GM19372 (cell line): ENCODE measurements at regions not wholly inside any gene's neighbourhood (a gene's known extent, or its start where the extent isn't known, plus 50 kb on each side); places are given as distances from the start of the nearest gene placed in this dataset.
"Not testable (repeated sequence)": the region's sequence is repeated elsewhere in the genome, so short reads cannot be mapped to it uniquely, and the experiment has no call there.

Source experiments
- ATAC-seq: cut with Tn5 transposase; IDR thresholded peaks from one replicate; pipeline ENCODE4 v1.9.1; 2021; ENCODE audit warnings: mild to moderate bottlenecking, low read depth, moderate library complexity; ENCODE audit not compliant: unreplicated experiment

DNA sequence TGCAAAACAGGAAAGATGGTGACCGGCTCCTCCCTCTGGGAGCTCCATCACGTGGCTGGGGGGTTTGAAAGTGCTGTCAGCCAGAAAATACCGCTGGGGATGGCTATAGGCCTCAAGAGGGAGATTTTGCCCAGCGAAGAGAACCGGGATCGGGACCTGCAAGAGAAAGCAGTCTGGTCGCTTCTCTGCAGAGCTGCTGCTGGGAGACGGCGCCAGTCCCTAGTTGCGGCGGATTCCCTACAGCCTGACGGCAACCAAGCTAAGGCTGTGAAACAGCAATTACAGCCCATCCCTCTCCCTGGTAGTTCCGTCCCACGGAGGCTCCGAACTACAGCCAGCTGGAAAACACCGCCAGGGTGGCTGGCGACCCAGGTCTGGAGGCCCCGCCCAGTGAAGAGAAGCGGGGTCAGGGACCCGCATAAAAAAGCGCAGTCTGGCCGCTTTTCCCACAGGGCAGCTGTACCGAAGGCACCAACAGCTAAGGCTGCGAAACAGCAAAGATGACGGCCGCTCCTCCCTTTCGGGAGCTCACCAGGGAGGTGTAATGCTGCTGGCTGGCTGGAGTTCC is 238.1 kb upstream of the IRAK1BP1 start:
- ATAC-seq: no peak

- ATAC-seq: no peak
Observed at GRCh38 chr6:78629836-78630235, 237.5 kb upstream of the IRAK1BP1 start.

DNA sequence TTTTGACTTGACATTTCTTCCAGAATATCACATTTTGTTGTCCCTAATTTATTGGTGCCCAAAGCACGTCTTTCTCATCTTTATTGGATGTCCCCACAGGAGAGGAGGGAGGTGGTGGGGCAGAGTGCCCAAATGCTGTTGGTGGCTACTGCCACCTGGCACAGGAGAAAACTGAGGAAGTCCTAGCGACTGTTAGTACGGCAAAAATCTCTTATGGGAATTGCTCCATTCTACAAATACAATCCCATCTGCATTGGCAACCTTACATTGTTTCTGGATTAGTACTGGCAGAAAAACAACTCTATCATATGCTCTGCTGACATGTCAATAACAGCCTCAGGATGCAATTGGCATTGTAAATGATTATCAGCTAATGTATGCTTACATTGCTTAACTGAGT is 235.4 kb upstream of the IRAK1BP1 start:
- ATAC-seq: no peak

- ATAC-seq: no peak
Observed at GRCh38 chr6:78639111-78640110, 227.9 kb upstream of the IRAK1BP1 start.

- ATAC-seq: not testable (repeated sequence)
Observed at GRCh38 chr6:78643976-78644375, 223.4 kb upstream of the IRAK1BP1 start.

DNA sequence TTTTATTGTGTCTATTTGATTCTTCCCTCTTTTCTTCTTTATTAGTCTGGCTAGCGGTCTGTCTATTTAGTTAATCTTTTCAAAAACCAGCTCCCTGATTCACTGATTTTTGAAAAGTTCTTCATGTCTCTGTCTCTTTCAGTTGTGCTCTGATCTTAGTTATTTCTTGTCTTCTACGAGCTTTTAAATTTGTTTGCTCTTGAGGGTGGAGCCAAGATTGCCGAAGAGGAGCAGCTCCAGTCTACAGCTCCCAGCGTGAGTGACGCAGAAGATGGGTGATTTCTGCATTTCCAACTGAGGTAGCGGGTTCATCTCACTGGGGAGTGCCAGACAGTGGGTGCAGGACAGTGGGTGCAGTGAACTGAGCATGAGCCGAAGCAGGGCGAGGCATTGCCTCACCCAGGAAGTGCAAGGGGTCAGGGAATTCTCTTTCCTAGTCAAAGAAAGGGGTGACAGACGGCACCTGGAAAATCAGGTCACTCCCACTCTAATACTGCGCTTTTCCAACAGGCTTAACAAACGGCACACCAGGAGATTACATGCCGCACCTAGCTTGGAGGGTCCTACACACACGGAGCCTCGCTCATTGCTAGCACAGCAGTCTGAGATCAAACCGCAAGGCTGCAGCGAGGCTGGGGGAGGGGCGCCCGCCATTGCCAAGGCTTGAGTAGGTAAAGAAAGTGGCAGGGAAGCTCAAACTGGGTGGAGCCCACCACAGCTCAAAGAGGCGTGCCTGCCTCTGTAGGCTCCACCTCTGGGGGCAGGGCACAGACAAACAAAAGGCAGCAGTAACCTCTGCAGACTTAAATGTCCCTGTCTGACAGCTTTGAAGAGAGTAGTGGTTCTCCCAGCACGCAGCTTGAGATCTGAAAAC is 220.6 kb upstream of the IRAK1BP1 start:
- ATAC-seq: not testable (repeated sequence)

DNA sequence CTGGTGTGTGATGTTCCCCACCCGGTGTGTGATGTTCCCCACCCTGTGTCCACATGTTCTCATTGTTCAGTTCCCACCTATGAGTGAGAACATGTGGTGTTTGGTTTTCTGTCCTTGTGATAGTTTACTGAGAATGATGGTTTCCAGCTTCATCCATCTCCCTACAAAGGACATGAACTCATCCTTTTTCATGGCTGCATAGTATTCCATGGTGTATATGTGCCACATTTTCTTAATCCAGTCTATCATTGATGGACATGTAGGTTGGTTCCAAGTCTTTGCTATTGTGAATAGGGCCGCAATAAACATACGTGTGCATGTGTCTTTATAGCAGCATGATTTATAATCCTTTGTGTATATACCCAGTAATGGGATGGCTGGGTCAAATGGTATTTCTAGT is 201.5 kb upstream of the IRAK1BP1 start:
- ATAC-seq: not testable (repeated sequence)

DNA sequence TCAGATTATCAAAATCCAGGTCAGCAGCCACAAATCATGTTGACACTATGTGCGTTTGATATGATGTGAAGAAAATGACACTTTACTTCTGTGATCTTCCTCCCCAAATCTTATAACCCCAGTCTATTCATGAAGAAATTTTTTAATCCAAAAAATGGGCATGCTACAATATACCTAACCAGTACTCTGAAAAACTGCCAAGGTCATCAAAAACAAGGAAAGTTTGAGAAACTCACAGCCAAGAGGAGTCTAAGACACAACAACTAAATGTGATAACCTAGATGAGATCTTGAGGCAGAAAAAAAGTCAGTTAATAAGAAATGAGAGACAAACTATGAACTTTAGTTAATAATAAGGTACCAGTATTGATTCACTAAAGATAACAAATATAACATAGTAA is 200.6 kb upstream of the IRAK1BP1 start:
- no peak for ATAC-seq

- no peak for ATAC-seq
Observed at GRCh38 chr6:78670156-78670555, 197.2 kb upstream of the IRAK1BP1 start.

DNA sequence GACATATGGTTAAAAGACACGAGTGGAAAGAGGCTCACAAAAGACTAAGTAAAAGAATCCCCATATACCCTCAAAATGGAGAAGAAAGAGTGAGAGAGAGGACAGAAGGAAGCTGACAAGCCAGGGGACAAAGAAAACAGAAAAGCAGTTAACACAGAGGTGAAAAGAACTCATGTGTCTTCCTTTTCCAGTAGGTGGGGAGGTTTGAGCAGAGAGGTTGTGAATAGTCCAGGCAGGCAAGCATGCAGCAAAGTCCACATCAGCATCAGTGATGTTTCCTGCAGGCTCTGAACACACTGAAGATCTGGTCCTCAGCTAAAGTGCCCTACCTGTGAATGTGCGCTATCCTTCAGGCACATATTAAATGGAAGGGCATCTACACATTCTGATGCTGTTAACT is 196.5 kb upstream of the IRAK1BP1 start:
- ATAC-seq: no peak

GRCh38 chr6:78676069-78677007 is 191.0 kb upstream of the IRAK1BP1 start:
- not testable (repeated sequence) for ATAC-seq

GRCh38 chr6:78688668-78689067 is 178.7 kb upstream of the IRAK1BP1 start:
- no peak for ATAC-seq

DNA sequence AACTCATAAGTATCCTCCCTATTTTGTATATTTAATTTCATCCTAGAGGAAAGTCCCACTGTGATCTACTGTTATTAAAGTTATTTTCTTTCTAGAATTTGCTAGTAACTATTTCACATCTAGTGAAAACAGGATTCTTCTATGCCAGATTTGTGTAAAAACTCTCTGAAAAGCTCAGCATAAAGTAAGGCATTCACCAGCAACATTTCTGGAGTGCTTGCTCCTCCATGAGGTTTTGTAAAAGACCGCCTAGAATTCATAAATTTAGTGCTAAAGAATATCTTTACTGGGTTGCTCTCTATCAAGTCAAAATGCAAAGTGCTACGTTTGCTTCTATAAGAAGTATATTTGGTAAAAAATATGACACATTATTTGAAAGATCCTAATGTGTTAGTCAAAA is 173.5 kb upstream of the IRAK1BP1 start:
- no peak for ATAC-seq

GRCh38 chr6:78694628-78695027 is 172.7 kb upstream of the IRAK1BP1 start:
- ATAC-seq: not testable (repeated sequence)

GRCh38 chr6:78700991-78701390 is 166.4 kb upstream of the IRAK1BP1 start:
- no peak for ATAC-seq

DNA sequence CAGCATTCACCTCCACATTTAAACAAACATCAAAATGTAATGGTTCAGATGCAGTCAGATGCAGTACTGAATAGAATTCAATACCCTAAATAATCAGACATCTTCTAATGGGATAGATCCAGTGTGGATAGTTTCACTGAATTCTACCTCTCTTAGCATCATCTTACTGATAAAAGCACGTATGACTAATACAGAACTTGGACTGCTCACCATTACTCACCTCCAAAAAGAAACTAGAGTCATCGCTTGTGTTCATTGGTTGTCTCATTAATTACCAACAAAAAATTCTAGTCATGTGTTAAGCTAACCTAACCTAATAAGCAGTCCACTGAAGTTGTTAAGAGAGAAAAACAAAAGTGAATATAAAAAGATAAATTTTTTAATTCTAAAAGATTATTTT is 165.9 kb upstream of the IRAK1BP1 start:
- ATAC-seq: no peak

DNA sequence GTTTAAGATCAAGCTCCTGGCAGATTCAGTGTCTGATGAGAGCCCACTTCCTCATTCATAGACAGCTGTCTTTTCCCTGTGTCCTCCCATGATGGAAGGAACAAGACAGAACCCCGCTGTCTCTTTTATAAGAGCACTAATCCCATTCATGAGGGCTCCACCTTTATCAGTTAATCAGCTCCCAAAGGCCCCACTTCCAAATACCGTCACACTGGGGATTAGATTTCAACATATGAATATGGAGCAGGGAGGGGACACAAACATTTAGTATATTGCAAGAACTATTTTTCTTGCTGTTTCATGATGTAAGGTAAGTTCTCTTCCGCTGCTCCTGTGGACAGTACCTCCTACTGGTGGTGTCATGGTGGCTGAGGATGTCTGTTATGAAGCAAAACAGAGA is 158.3 kb upstream of the IRAK1BP1 start:
- ATAC-seq: no peak

- no peak for ATAC-seq
Observed at GRCh38 chr6:78713564-78713963, 153.8 kb upstream of the IRAK1BP1 start.

DNA sequence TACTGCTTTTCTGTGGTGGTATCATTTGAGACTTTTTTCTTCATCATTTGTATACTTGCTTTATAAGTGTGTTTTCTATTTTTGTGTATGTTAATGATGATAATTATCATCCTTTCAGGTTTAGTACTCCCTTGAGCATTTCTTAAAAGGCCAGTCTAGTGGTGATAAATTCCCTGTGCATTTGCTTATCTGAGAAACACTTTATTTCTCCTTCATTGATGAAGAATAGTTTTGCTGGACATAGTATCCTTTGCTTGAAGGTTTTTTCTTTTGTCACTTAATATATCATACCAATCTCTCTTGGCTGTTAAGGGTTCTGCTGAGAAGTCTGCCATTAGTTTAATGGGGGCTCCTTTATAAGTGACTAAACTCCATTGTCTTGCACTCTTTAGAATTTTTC is 123.2 kb upstream of the IRAK1BP1 start:
- ATAC-seq: no peak

DNA sequence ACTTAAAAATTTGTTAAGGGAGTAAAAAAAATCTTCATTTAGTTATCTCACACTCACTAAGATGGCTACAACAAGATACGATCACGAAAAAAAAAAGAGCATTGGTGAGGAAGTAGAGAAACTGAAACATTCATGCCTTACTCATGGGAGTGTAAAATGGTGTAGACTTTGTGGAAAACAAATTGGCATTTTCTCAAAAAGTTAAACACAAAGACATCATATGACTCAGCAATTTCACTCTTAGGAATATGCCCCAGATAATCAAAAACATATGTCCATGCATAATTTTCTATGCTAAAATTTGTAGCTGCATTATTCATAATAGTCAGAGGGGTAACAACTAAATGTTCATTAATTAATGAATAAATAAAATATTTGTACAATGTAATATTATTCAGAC is 120.9 kb upstream of the IRAK1BP1 start:
- no peak for ATAC-seq
